T-cell (primary cell): ENCODE measurements at regions not wholly inside any gene's neighbourhood (a gene's known extent, or its start where the extent isn't known, plus 50 kb on each side); places are given as distances from the start of the nearest gene placed in this dataset.

Source experiments
- ATAC-seq, 4 experiments: fragments of 200-7000 bp in 3 of 4; fragments of 150-1000 bp in 1 of 4; cut with Tn5 transposase; replicated peaks in 1 of 4; 1 replicate in 3 of 4; 2 replicates in 1 of 4; pipeline ENCODE4 v1.10.0; 2021; ENCODE audit warnings: moderate library complexity in 3 of 4, mild to moderate bottlenecking in 2 of 4, moderate number of reproducible peaks in 1 of 4
- CTCF ChIA-PET, 2 donors: fragments of 300-600 bp; sonication (Branson Sonifier 250); formaldehyde crosslinking; loops; one replicate each; lab custom pipeline; 2022; ENCODE audit warnings: antibody characterized with exemption in 2 of 2; lab: Charles Lee
- POLR2A ChIA-PET, 2 donors: fragments of 300-600 bp; sonication (Branson Sonifier 250); formaldehyde crosslinking; loops; one replicate each; lab custom pipeline; 2022; ENCODE audit warnings: antibody characterized with exemption in 2 of 2; lab: Charles Lee
- DNase-seq, 35 experiments: peaks; one replicate each; pipeline versions ENCODE4 v3.0.0 to v3.0.0-alpha.2; 2013 to 2023
- H3K27ac ChIP-seq: one replicate; pipeline ENCODE4 v1.5.1; 2013; ENCODE audit warnings: low read length
- H3K27me3 ChIP-seq, 2 experiments: replicated peaks in 1 of 2; 1 replicate in 1 of 2; 2 replicates in 1 of 2; pipeline versions ENCODE4 v1.6.1 to v1.7.0; 2013; ENCODE audit warnings: low read length in 1 of 2, mixed read lengths in 1 of 2; ENCODE audit not compliant: control insufficient read depth in 2 of 2, insufficient read depth in 2 of 2; ENCODE audit errors: extremely low read depth in 1 of 2
- H3K36me3 ChIP-seq, 2 donors: 1 replicate in 1 of 2; 2 replicates in 1 of 2; pipeline versions ENCODE4 v1.6.1 to v1.7.0; 2013; ENCODE audit warnings: low read length in 1 of 2; ENCODE audit not compliant: control insufficient read depth in 2 of 2, insufficient read depth in 1 of 2; ENCODE audit errors: extremely low read depth in 1 of 2
- H3K4me1 ChIP-seq, 2 experiments: 1 replicate in 1 of 2; 2 replicates in 1 of 2; pipeline versions ENCODE4 v1.6.1 to v1.7.0; 2013; ENCODE audit warnings: low read length in 2 of 2, mixed read lengths in 1 of 2; ENCODE audit not compliant: insufficient read depth in 2 of 2, control insufficient read depth in 1 of 2; ENCODE audit errors: extremely low read depth in 1 of 2
- H3K4me3 ChIP-seq, 2 donors: 1 replicate in 1 of 2; 2 replicates in 1 of 2; pipeline versions ENCODE4 v1.5.1 to v1.7.0; 2013; ENCODE audit warnings: mild to moderate bottlenecking in 2 of 2, low read length in 1 of 2, moderate library complexity in 1 of 2; ENCODE audit not compliant: control insufficient read depth in 1 of 2; ENCODE audit errors: extremely low read depth in 1 of 2
- H3K9me3 ChIP-seq: 2 replicates; pipeline ENCODE4 v1.7.0; 2013
- H3K27ac Mint-ChIP-seq, 2 donors: one replicate each; pipeline ENCODE4 v1.8.0; 2020 to 2021; ENCODE audit warnings: mild to moderate bottlenecking in 2 of 2, mixed read lengths in 2 of 2
- H3K27me3 Mint-ChIP-seq, 2 donors: one replicate each; pipeline ENCODE4 v1.8.0; 2021 to 2022; ENCODE audit warnings: mixed read lengths in 2 of 2
- H3K36me3 Mint-ChIP-seq: one replicate; pipeline ENCODE4 v1.8.0; 2021; ENCODE audit warnings: mixed read lengths
- H3K4me1 Mint-ChIP-seq, 3 donors: one replicate each; pipeline ENCODE4 v1.8.0; 2020 to 2022; ENCODE audit warnings: mixed read lengths in 3 of 3, mild to moderate bottlenecking in 1 of 3
- H3K4me3 Mint-ChIP-seq, 3 donors: one replicate each; pipeline ENCODE4 v1.8.0; 2020 to 2022; ENCODE audit warnings: mild to moderate bottlenecking in 3 of 3, mixed read lengths in 3 of 3, moderate library complexity in 3 of 3
- H3K9me3 Mint-ChIP-seq, 3 donors: one replicate each; pipeline ENCODE4 v1.8.0; 2020 to 2022; ENCODE audit warnings: mixed read lengths in 3 of 3
- WGBS: methylation state at CpG from one replicate; pipeline ENCODE4 v1.1.5; 2013; ENCODE audit warnings: missing lambda C conversion rate; ENCODE audit not compliant: insufficient coverage; 5-methylcytosine and 5-hydroxymethylcytosine counted together

DNA sequence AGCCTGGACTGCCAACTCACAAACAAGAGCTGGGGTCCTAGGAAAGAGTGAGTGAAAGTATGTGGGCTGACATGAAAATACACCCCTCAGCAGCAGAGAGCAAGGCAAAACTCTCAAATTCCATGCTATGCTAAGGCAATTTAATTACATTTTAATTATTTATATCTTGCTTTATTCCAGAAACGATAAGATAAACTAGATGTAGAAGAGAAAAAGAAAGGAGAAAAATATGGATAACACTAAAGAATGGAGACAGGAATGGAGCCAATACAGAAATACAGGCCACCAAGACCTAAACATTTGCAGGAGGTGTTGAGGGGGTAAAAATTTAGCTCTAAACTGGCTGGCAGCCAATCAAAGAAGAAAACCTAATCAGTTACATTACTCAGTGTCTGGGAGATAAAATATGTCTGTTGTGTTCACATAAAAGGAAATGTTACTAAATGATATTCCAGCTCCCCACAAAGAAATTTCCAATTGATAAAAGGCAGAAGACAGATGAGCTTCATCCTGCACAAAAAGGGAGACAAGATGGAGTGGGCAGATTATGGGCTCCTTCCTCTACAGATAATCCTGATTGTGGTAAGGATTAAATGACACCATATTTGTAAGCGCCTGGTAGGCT, 223.5 kb upstream of the BLID start:
- Mint-ChIP-seq H3K4me1 (no peaks in the 10 kb centered on the region), H3K36me3 (no peaks in the 10 kb centered on the region), H3K9me3 (no peaks in the 10 kb centered on the region), H3K4me3 (no peak overlapping the region), H3K27me3 (peaks cover 0 to under 1% of the 10 kb centered on the region in 2 donors), H3K27ac (no peak overlapping the region)
- no CpG with 5 or more reads among the region's 2 CpGs for WGBS
- no peaks in the 10 kb centered on the region for H3K4me1 ChIP-seq
- no peaks in the 10 kb centered on the region for H3K9me3 ChIP-seq
- H3K27me3 ChIP-seq, result no peaks in the 10 kb centered on the region
- ChIA-PET POLR2A (no interaction called here), CTCF (no interaction called here)
- ATAC-seq (no peak), DNase-seq (no peak)
- H3K4me3 ChIP-seq, result no peak overlapping the region
- no peaks in the 10 kb centered on the region for H3K36me3 ChIP-seq
- no peak overlapping the region for H3K27ac ChIP-seq

DNA sequence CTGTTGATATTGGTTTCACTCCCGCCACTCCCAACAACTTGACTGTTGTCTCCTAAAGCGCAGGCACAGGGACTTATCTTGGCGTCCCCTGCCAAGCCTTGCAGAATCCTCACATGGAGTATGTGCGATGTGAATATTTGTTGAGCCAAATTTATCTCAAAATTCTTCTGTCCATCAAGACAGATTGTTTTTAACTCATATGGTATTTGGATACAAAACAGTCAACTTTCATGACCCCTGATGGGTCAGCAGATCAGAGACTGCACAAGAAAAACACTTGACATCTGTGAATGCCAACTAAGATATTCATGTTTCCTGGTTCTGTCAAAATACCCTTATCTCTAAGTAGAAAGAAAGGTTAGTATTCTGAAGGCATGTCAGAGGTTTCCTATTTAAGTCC, 221.7 kb upstream of the BLID start:
- no peaks in the 10 kb centered on the region for H3K27me3 ChIP-seq
- no peak overlapping the region for H3K4me3 ChIP-seq
- no peaks in the 10 kb centered on the region for H3K36me3 ChIP-seq
- H3K27ac Mint-ChIP-seq, result no peak overlapping the region
- H3K27ac ChIP-seq, result no peak overlapping the region
- ChIA-PET CTCF (no interaction called here), POLR2A (no interaction called here)
- H3K4me1 Mint-ChIP-seq, result no peaks in the 10 kb centered on the region
- no CpG with 5 or more reads among the region's 4 CpGs for WGBS
- peaks cover 5 to 7% of the 10 kb centered on the region in 2 donors for H3K27me3 Mint-ChIP-seq
- no peaks in the 10 kb centered on the region for H3K36me3 Mint-ChIP-seq
- no peak for DNase-seq
- no peak for ATAC-seq
- H3K4me1 ChIP-seq, result no peaks in the 10 kb centered on the region
- no peaks in the 10 kb centered on the region for H3K9me3 Mint-ChIP-seq
- no peak overlapping the region for H3K4me3 Mint-ChIP-seq
- H3K9me3 ChIP-seq, result no peaks in the 10 kb centered on the region

DNA sequence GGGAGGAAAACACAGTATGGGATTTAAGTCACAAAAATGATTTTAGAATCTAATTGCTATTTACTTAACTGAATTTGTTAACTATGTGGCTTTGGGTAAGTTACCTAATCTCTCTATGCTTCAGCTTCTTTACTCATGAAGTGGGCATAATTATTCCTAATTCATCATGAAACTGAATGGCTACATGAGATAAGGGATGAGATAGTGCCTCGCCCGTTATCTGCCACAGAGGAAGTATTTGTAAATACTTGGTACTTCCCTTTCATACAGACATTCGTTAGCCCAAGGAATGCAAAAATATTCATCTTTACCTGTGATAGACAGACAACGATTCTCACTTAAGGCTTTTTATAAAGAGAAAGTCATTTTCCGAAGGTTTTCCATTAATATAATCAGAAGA, 221.2 kb upstream of the BLID start:
- H3K9me3 Mint-ChIP-seq, result no peaks in the 10 kb centered on the region
- Histone ChIP-seq H3K27me3 (no peaks in the 10 kb centered on the region), H3K27ac (no peak overlapping the region), H3K36me3 (no peaks in the 10 kb centered on the region), H3K4me3 (no peak overlapping the region), H3K4me1 (no peaks in the 10 kb centered on the region), H3K9me3 (no peaks in the 10 kb centered on the region)
- WGBS, result 40% methylated on average over 1 of the region's 5 CpGs
- H3K4me1 Mint-ChIP-seq, result no peaks in the 10 kb centered on the region
- no peak overlapping the region for H3K4me3 Mint-ChIP-seq
- peaks cover 5 to 7% of the 10 kb centered on the region in 2 donors for H3K27me3 Mint-ChIP-seq
- POLR2A ChIA-PET, result no interaction called here
- H3K36me3 Mint-ChIP-seq, result no peaks in the 10 kb centered on the region
- ATAC-seq (no peak), DNase-seq (peak in 1 of 35 experiments; percentile 3)
- CTCF ChIA-PET, result no interaction called here
- H3K27ac Mint-ChIP-seq, result no peak overlapping the region

DNA sequence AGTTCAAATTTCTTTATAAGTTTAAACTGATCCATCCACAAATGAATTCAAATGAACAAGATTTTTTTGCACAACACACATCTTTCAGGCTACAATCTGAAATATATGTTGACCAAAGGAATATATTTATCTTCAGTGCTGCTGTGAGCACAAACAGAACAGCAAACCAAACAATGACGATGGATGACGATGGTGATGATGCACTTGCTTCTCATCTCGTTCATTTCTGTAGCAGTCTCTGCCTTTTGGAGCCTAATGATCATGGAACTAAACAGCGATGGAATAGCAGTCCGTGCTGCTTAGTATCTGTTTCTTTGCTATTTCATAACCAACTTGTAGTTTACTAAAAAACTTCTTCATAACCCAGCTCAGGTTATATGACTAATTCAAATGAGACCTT, 220.7 kb upstream of the BLID start:
- CTCF ChIA-PET, result no interaction called here
- Histone ChIP-seq H3K27ac (no peak overlapping the region), H3K27me3 (no peaks in the 10 kb centered on the region), H3K36me3 (no peaks in the 10 kb centered on the region), H3K4me3 (no peak overlapping the region), H3K9me3 (no peaks in the 10 kb centered on the region), H3K4me1 (no peaks in the 10 kb centered on the region)
- Mint-ChIP-seq H3K36me3 (no peaks in the 10 kb centered on the region), H3K4me3 (no peak overlapping the region), H3K4me1 (no peaks in the 10 kb centered on the region), H3K27ac (no peak overlapping the region), H3K27me3 (peaks cover 5 to 7% of the 10 kb centered on the region in 2 donors), H3K9me3 (no peaks in the 10 kb centered on the region)
- no peak for ATAC-seq
- POLR2A ChIA-PET, result no interaction called here
- 79% methylated on average over 5 of the region's 5 CpGs for WGBS
- no peak for DNase-seq

DNA sequence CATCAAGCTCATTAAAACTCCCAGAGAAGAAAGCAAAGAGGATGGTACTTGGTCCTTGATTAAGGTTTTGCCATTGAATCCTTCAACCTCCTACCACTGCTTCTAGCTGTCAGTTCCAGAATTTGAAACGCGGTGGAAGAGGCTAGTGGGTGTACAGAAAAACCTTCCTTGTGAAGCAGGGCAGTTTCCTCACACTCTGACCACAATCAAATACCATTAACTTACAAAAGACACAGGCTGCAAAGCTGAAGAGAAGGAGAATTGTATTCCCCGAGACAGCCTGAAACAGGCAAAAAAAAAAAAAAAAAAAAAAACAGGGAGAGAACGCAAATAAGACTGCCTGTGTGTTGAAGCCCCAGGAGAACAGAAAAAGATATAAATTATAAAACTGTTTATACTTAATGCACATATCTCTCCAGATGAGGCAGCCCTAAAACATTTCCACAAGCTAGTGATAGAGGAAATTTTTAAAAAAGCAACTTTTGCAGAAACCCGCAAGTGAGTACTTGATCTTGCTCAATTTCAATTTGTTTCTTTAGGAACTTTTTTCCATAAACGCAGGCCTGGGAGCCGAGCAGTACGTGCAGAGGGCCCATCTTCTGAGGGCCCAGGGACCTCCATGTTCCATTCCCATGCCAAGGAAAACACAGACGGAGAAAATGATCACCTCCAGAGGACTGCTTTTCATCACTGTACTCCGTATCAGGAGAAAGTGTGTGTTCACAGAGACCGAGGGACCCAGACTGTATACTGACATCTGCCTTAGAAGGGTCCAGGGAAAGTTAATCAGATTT, 218.7 kb upstream of the BLID start:
- no peak for ATAC-seq
- ChIA-PET CTCF (no interaction called here), POLR2A (no interaction called here)
- peaks cover 5 to 7% of the 10 kb centered on the region in 2 donors for H3K27me3 Mint-ChIP-seq
- H3K9me3 Mint-ChIP-seq, result no peaks in the 10 kb centered on the region
- H3K4me1 Mint-ChIP-seq, result no peaks in the 10 kb centered on the region
- no peak overlapping the region for H3K27ac ChIP-seq
- no peaks in the 10 kb centered on the region for H3K36me3 ChIP-seq
- no peak overlapping the region for H3K4me3 Mint-ChIP-seq
- no peak overlapping the region for H3K27ac Mint-ChIP-seq
- WGBS, result 79% methylated on average over 7 of the region's 11 CpGs
- no peaks in the 10 kb centered on the region for H3K4me1 ChIP-seq
- no peaks in the 10 kb centered on the region for H3K36me3 Mint-ChIP-seq
- no peak overlapping the region for H3K4me3 ChIP-seq
- no peak for DNase-seq
- no peaks in the 10 kb centered on the region for H3K27me3 ChIP-seq
- H3K9me3 ChIP-seq, result no peaks in the 10 kb centered on the region

DNA sequence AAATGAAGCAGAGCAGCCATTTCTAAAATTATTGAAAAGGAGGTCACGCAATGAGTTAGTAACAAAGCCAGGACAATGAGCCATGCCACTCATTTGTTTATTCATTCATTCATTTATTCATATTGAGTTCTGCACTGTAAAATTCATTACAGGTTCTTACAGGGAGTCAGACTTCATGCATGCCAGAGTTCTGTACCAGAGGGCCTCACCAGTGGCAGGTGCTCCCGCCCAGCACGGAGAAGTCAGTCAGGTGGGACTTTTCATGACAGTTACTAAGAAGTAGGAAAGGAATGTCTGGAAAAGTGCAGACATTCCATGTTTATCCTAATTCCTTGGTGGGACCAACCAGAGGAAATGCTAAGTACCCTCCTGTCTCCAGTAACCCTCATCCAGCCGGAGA, 217.5 kb upstream of the BLID start:
- CTCF ChIA-PET, result no interaction called here

More for the DNA sequence above, 217.5 kb upstream of the BLID start:
- ATAC-seq (no peak), DNase-seq (no peak)
- Mint-ChIP-seq H3K9me3 (no peaks in the 10 kb centered on the region), H3K4me1 (no peaks in the 10 kb centered on the region), H3K36me3 (no peaks in the 10 kb centered on the region), H3K27me3 (peaks cover 5 to 7% of the 10 kb centered on the region in 2 donors), H3K27ac (no peak overlapping the region), H3K4me3 (no peak overlapping the region)
- POLR2A ChIA-PET, result no interaction called here
- no peak overlapping the region for H3K27ac ChIP-seq
- no peak overlapping the region for H3K4me3 ChIP-seq
- no peaks in the 10 kb centered on the region for H3K4me1 ChIP-seq
- H3K36me3 ChIP-seq, result no peaks in the 10 kb centered on the region
- no peaks in the 10 kb centered on the region for H3K9me3 ChIP-seq
- H3K27me3 ChIP-seq, result no peaks in the 10 kb centered on the region
- 92% methylated on average over 2 of the region's 4 CpGs for WGBS
